ENCODE measurements at regions not wholly inside any gene's neighbourhood (a gene's known extent, or its start where the extent isn't known, plus 50 kb on each side); places are given as distances from the start of the nearest gene placed in this dataset.
"Not testable (repeated sequence)": the region's sequence is repeated elsewhere in the genome, so short reads cannot be mapped to it uniquely, and the experiment has no call there.

- DNase-seq: no peak
- in situ Hi-C loops (cut with MboI; ENCODE audit: low pct_unique_long_range_greater_than_20kb, low sequenced_read_pairs): no loop called here
These were observed 678.1 kb upstream of the ID4 start for GRCh38 chr6:19159089-19159488.

DNA sequence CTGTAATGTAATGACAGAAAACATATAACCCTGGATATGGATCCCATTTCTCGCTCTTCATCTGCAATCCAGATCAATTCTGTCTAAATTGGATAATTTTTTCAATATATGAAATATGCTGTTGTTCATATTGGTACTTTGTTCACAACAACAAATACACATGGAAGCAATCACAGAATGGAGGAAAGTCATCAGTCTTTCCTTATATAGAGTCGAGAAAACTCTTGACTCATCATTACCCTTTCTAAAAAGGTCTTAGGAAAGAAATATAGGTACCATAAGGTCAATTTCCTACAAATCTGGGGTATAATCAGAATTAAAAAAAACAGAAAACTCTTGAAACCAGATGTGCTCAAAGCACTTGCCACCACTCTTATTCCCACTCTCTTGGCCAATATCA lies 677.6 kb upstream of the ID4 start:
- DNase-seq: no peak
- in situ Hi-C loops (cut with MboI; ENCODE audit: low pct_unique_long_range_greater_than_20kb, low sequenced_read_pairs): no loop called here

DNA sequence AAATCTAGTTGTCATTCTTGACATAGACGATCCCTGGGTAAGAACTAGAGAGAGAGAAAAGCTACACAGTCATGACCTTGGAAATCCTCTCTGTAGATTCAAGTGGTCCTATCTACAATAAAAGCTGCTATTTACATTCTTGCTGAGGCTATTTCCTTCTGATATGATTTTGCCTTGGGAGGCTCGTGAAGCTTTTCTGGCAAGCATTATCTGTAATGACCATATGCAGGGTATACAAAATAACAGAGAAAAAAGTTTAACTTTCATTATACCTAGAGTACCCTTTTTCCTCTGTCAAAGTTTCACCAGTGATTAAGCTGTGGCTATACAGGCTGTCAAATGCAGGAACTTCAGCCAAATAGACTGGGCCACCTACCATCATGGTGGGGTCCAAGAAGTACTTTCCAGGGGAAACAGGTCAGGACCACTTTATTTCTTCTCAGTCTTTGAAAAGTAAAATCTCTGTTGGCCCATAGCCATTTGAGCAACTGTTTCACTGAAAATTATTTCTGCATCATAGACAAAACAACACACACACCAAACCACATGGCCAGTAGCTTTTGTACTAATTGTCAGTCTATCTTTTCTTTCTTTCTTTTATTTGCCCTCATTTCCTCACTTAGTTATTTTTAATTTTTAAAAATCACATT lies 677.0 kb upstream of the ID4 start:
- in situ Hi-C loops (cut with MboI; ENCODE audit: low pct_unique_long_range_greater_than_20kb, low sequenced_read_pairs): no loop called here
- DNase-seq: no peak

DNA sequence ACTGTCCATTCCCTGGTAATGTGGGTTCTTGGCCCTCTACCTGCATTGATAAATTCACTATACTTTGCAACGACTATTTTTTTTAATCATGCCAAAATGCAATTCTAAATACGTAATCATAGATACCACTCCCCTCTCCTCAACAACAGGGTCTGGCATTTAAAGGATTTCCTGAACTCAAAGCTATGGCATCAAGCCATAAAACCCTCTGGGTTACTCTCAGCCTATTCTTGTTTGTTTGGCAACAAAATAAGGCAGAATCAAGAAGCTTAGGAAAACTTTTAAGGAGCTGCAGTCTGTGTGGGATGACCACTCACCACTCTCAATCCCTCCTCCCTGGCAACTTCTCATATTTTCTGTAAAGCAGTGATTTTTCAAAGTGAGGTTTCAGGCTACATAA lies 669.9 kb upstream of the ID4 start:
- no peak for DNase-seq
- in situ Hi-C loops (cut with MboI; ENCODE audit: low pct_unique_long_range_greater_than_20kb, low sequenced_read_pairs): no loop called here

- DNase-seq: no peak
- in situ Hi-C loops (cut with MboI; ENCODE audit: low pct_unique_long_range_greater_than_20kb, low sequenced_read_pairs): no loop called here
These were observed 667.8 kb upstream of the ID4 start for GRCh38 chr6:19169366-19169765.

DNA sequence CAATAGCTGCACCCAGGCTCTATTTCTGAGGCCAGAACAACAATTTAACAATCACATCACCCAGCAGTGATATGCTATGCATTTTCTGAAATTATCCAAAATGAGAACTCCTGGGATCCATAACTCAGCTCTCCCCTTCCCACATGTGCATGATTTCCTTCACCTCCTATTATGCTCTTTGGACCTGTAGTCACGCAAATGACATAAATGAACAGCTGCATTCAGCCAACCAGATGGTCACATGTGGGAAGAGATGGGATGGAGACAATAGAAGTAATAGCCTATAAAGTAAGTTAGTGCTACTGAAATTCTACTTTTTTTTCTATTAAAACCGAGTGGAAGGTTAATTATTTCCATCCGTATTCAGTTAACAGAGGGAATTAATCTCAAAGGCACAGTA lies 662.1 kb upstream of the ID4 start:
- in situ Hi-C loops (cut with MboI; ENCODE audit: low pct_unique_long_range_greater_than_20kb, low sequenced_read_pairs): no loop called here
- DNase-seq: no peak

- in situ Hi-C loops (cut with MboI; ENCODE audit: low pct_unique_long_range_greater_than_20kb, low sequenced_read_pairs): no loop called here
- no peak for DNase-seq
These were observed 656.7 kb upstream of the ID4 start for GRCh38 chr6:19180348-19181072.

- in situ Hi-C loops (cut with MboI; ENCODE audit: low pct_unique_long_range_greater_than_20kb, low sequenced_read_pairs): no loop called here
- DNase-seq: no peak
These were observed 656.0 kb upstream of the ID4 start for GRCh38 chr6:19181211-19181610.

DNA sequence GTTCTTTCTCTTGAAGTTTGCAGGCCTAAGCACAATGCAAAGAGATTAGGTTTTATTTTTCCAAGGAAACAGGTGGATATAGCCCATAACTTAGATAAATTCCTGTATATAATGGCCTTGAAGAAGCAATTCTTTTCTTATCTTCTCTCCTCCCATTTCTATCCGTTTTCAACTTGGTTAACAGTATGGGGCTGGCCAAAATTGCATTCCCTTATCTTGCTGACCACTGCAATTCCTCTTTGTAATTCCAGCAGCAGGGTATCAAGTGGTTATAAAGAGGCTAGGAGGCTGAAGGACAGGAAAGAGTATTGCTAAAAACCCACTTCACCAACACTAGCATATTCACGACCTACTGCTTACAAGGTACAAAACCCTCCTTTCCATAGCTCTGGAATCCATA lies 643.5 kb upstream of the ID4 start:
- in situ Hi-C loops (cut with MboI; ENCODE audit: low pct_unique_long_range_greater_than_20kb, low sequenced_read_pairs): no loop called here

GRCh38 chr6:19204445-19204844 lies 632.7 kb upstream of the ID4 start:
- DNase-seq: no peak
- in situ Hi-C loops (cut with MboI; ENCODE audit: low pct_unique_long_range_greater_than_20kb, low sequenced_read_pairs): no loop called here

More for the DNA sequence above, 643.5 kb upstream of the ID4 start:
- DNase-seq: no peak

DNA sequence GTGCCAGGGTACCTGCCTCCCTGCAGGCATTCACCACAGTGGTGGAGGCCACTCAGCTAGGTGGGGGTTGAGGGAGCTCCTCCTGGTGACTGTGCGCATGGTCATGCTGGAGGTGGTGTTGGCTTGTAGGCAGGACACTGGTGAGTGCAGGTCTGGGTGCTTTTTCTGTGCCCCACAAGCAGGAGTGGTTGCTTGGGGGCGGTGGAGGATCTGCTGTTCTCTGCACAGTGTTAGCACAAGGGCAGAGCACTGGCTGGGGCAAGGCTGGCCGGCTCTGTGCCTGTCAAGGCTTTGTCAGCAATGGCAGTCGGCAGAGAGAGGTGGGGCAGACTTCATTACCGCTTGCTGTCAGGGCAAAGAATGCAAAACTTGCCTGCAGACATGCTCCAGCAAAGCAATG lies 632.1 kb upstream of the ID4 start:
- in situ Hi-C loops (cut with MboI; ENCODE audit: low pct_unique_long_range_greater_than_20kb, low sequenced_read_pairs): no loop called here
- no peak for DNase-seq

DNA sequence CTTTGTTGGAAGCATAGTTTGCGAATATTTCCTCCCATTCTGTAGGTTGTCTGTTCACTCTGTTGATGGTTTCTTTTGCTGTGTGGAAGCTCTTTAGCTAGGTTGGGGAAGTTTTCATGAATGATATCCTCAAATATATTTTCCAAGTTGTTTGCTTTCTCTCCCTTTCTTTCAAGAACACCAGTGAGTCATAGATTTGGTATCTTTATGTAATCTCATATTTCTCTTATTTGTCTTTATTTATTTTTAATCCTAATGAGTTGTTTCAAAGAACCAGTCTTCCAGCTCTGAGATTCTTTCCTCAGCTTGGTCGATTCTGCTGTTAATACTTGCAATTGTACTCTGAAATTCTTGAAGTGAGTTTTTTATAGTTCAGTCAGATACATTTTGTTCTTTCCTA lies 628.0 kb upstream of the ID4 start:
- in situ Hi-C loops (cut with MboI; ENCODE audit: low pct_unique_long_range_greater_than_20kb, low sequenced_read_pairs): no loop called here
- no peak for DNase-seq

- in situ Hi-C loops (cut with MboI; ENCODE audit: low pct_unique_long_range_greater_than_20kb, low sequenced_read_pairs): no loop called here
- DNase-seq: peak; percentile 6
These were observed 626.1 kb upstream of the ID4 start for GRCh38 chr6:19210849-19211590.

- in situ Hi-C loops (cut with MboI; ENCODE audit: low pct_unique_long_range_greater_than_20kb, low sequenced_read_pairs): no loop called here
- DNase-seq: no peak
These were observed 622.9 kb upstream of the ID4 start for GRCh38 chr6:19214231-19214630.

- DNase-seq: no peak
These were observed 617.2 kb upstream of the ID4 start for GRCh38 chr6:19219931-19220330.

DNA sequence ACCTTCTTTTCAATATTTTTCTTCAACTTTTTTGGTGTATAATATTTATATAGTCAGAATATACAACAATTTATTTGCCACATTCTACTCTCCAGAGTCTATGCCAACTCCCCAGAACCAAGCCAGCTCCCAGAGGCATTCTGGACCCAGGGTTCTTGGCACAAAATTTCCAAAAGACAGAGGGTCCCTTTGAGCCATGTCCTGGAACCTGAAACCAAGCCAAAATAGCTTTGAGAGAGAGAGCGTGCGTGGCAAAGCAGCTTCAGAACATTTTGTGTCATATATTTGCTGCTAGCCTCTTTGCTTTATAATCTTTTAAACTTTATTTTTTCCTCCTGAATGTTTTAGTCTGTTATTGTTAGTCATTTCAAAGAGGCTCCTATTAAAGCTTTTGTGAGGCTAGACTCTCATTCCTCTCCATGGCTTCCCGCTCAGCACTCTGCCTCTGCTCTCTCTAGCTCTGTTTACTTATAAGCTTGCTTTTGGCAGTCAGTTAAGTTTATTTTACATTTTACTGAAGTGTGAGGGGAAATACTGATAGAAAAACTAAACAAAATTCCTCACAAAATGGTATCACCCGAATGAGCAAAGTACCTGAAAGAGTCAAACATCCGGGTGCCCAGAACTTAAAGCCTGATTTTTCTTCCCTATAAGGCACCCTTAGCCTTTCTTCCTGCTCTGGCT lies 605.1 kb upstream of the ID4 start:
- DNase-seq: no peak
- in situ Hi-C loops (cut with MboI; ENCODE audit: low pct_unique_long_range_greater_than_20kb, low sequenced_read_pairs): no loop called here

More at GRCh38 chr6:19219931-19220330, 617.2 kb upstream of the ID4 start:
- in situ Hi-C loops (cut with MboI; ENCODE audit: low pct_unique_long_range_greater_than_20kb, low sequenced_read_pairs): no loop called here

- no peak for DNase-seq
- in situ Hi-C loops (cut with MboI; ENCODE audit: low pct_unique_long_range_greater_than_20kb, low sequenced_read_pairs): no loop called here
These were observed 591.5 kb upstream of the ID4 start for GRCh38 chr6:19245656-19246055.

GRCh38 chr6:19247181-19247580 lies 590.0 kb upstream of the ID4 start:
- DNase-seq; in situ Hi-C loops (cut with MboI; ENCODE audit: low pct_unique_long_range_greater_than_20kb, low sequenced_read_pairs): not testable (repeated sequence)

DNA sequence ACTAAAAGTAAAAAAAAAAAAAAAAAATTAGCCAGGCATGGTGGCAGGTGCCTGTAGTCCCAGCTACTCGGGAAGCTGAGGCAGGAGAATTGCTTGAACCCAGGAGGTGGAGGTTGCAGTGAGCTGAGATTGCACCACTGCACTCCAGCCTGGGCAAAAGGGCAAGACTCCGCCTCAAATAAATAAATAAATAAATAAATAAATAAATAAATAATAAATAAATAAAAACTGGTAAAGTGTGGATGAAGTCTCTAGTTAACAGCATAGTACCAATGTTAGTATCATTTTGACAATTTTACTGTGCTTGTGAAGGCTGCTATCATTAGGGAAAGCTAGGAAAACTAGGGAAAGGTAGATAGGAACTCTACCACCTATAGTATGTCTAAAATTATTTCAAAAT lies 581.0 kb upstream of the ID4 start:
- in situ Hi-C loops (cut with MboI; ENCODE audit: low pct_unique_long_range_greater_than_20kb, low sequenced_read_pairs); DNase-seq: not testable (repeated sequence)

- in situ Hi-C loops (cut with MboI; ENCODE audit: low pct_unique_long_range_greater_than_20kb, low sequenced_read_pairs): no loop called here
- DNase-seq: no peak
These were observed 575.5 kb upstream of the ID4 start for GRCh38 chr6:19261642-19262041.

Data from KBM-7 (cell line).